ENCODE measurements at regions not wholly inside any gene's neighbourhood (a gene's known extent, or its start where the extent isn't known, plus 50 kb on each side); places are given as distances from the start of the nearest gene placed in this dataset.

DNA sequence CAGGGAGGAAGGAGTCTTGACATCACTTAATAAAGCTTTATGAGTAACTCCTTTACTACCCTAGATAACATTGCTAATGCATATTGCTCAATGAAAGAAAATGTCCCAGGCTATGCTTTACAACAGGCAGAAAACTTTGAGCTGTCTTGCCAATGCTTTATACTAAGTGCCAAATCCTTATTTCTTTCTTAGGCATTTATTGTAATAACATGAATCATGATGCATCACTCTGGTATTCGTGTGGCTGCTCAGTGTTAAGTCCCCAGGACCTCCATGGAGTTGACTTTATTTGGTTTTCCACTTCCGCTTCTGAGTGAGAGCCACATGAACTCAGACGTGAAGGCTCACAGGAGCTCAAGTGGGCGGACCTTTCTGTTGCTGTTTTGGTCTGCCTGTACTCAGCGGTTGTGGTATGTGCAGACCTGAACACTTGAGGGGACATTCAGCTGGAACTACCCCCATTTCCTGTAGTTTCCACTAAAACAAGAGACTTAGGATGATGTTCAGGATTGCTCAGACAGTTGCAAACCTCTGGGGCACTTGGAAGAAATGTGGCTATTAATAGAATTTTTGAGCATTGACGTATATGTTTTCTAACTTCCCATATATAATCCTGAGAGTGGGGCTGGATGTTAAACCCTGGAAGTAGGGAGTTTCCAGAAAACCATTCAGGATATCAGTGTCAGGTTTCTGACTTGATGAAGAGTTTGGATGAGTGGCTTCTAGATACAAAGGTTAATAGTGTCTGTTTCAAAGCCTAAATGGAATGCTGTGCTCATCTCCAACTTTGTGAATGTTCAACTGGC is 258.6 kb downstream of the MSRB3 start:
- Mint-ChIP-seq H3K27me3 (ENCODE audit: low read depth) (peaks cover 3% of the 10 kb centered on the region; the same call in 1 of the 2 replicates), H3K27ac (no peak overlapping the region), H3K4me3 (no peak overlapping the region), H3K9me3 (peaks cover 40% of the 10 kb centered on the region), H3K4me1 (peaks cover 40% of the 10 kb centered on the region), H3K36me3 (peaks cover 24% of the 10 kb centered on the region)
- CTCF ChIA-PET = interaction anchor here (1.3 kb wide), 1 partner anchor 66 kb away, joined by 3 read pairs; no protein-coding TSS in a partner anchor
- DNase-seq (ENCODE audit: low spot score) = no peak
- POLR2A ChIA-PET = no interaction called here
- TF ChIP-seq, protein P1, sequence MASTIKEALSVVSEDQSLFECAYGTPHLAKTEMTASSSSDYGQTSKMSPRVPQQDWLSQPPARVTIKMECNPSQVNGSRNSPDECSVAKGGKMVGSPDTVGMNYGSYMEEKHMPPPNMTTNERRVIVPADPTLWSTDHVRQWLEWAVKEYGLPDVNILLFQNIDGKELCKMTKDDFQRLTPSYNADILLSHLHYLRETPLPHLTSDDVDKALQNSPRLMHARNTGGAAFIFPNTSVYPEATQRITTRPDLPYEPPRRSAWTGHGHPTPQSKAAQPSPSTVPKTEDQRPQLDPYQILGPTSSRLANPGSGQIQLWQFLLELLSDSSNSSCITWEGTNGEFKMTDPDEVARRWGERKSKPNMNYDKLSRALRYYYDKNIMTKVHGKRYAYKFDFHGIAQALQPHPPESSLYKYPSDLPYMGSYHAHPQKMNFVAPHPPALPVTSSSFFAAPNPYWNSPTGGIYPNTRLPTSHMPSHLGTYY (CRISPR knock-in tag; IDR thresholded peaks at IDR 0.05) = no peak
- TF ChIP-seq NR1H2 (CRISPR knock-in tag; IDR thresholded peaks at IDR 0.05) = no peak
- TF ChIP-seq E2F1 (CRISPR knock-in tag; IDR thresholded peaks at IDR 0.05) = no peak
- no peak for TF ChIP-seq ELF4 (CRISPR knock-in tag; IDR thresholded peaks at IDR 0.05; ENCODE audit: low read depth)
- TF ChIP-seq E2F4 (CRISPR knock-in tag; IDR thresholded peaks at IDR 0.05; ENCODE audit: borderline replicate concordance, low read depth) = no peak
- no peak for TF ChIP-seq ZNF396 (CRISPR knock-in tag; IDR thresholded peaks at IDR 0.05; ENCODE audit: borderline replicate concordance)
- no peak for TF ChIP-seq ETV6 (CRISPR knock-in tag; IDR thresholded peaks at IDR 0.05)
- TF ChIP-seq EMX1 (CRISPR knock-in tag; IDR thresholded peaks at IDR 0.05) = no peak
- TF ChIP-seq SOX15 (CRISPR knock-in tag; IDR thresholded peaks at IDR 0.05) = no peak
- no peak for TF ChIP-seq ZNF317 (CRISPR knock-in tag; IDR thresholded peaks at IDR 0.05; ENCODE audit: borderline replicate concordance, low read depth)
- TF ChIP-seq CBFB (CRISPR knock-in tag; IDR thresholded peaks at IDR 0.05; ENCODE audit: low read depth) = no peak
- TF ChIP-seq ZNF671 (CRISPR knock-in tag; IDR thresholded peaks at IDR 0.05) = no peak
- ATAC-seq = no peak

DNA sequence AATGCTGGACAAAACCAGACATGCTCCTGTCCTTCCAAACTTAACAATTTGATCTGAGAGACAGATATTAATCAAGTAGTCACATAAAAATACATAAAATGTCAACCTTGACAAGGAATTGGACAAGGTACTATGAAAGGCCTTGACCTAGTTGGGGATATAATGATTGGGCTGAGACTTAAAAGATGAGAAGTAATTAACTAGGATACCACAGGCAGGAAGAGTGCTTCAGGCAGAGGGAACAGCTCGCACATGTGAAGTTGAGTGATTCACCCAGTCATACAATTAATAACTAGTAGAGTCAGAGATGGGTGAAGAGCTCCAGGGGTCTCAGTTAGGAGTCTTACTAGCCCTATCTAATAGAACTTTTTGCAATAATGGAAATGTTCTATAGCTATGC is 259.5 kb downstream of the MSRB3 start:
- no peak for ATAC-seq
- no peak overlapping the region for H3K27ac Mint-ChIP-seq

More for the DNA sequence above, 259.5 kb downstream of the MSRB3 start:
- peaks cover 3% of the 10 kb centered on the region; the same call in 1 of the 2 replicates for H3K27me3 Mint-ChIP-seq (ENCODE audit: low read depth)
- ChIA-PET CTCF (no interaction called here), POLR2A (no interaction called here)
- H3K36me3 Mint-ChIP-seq = peaks cover 24% of the 10 kb centered on the region
- TF ChIP-seq MXD4 (CRISPR knock-in tag; IDR thresholded peaks at IDR 0.05; ENCODE audit: borderline replicate concordance) (no peak), GTF2I (CRISPR knock-in tag; conservative IDR thresholded peaks at IDR 0.05) (no peak), JAZF1 (CRISPR knock-in tag; IDR thresholded peaks at IDR 0.05) (no peak), KAT7 (CRISPR knock-in tag; IDR thresholded peaks at IDR 0.05; ENCODE audit: borderline replicate concordance) (no peak), ZBTB21 (CRISPR knock-in tag; IDR thresholded peaks at IDR 0.05; ENCODE audit: borderline replicate concordance) (no peak), OVOL2 (CRISPR knock-in tag; IDR thresholded peaks at IDR 0.05; ENCODE audit: borderline replicate concordance) (no peak), ZNF317 (CRISPR knock-in tag; IDR thresholded peaks at IDR 0.05; ENCODE audit: borderline replicate concordance, low read depth) (no peak), ATF1 (CRISPR knock-in tag; IDR thresholded peaks at IDR 0.05) (no peak)
- TF ChIP-seq, protein P2, sequence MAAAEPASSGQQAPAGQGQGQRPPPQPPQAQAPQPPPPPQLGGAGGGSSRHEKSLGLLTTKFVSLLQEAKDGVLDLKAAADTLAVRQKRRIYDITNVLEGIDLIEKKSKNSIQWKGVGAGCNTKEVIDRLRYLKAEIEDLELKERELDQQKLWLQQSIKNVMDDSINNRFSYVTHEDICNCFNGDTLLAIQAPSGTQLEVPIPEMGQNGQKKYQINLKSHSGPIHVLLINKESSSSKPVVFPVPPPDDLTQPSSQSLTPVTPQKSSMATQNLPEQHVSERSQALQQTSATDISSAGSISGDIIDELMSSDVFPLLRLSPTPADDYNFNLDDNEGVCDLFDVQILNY (CRISPR knock-in tag; IDR thresholded peaks at IDR 0.05) = no peak
- TF ChIP-seq, protein P3, sequence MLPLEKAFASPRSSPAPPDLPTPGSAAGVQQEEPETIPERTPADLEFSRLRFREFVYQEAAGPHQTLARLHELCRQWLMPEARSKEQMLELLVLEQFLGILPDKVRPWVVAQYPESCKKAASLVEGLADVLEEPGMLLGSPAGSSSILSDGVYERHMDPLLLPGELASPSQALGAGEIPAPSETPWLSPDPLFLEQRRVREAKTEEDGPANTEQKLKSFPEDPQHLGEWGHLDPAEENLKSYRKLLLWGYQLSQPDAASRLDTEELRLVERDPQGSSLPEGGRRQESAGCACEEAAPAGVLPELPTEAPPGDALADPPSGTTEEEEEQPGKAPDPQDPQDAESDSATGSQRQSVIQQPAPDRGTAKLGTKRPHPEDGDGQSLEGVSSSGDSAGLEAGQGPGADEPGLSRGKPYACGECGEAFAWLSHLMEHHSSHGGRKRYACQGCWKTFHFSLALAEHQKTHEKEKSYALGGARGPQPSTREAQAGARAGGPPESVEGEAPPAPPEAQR (CRISPR knock-in tag; IDR thresholded peaks at IDR 0.05) = no peak
- no peak for DNase-seq (ENCODE audit: low spot score)
- H3K4me1 Mint-ChIP-seq = peaks cover 31% of the 10 kb centered on the region
- H3K4me3 Mint-ChIP-seq = no peak overlapping the region
- H3K9me3 Mint-ChIP-seq = peaks cover 45% of the 10 kb centered on the region
